HepG2 (cell line): ENCODE measurements at regions not wholly inside any gene's neighbourhood (a gene's known extent, or its start where the extent isn't known, plus 50 kb on each side); places are given as distances from the start of the nearest gene placed in this dataset.

Experiments used
- CBX5 ChIP-seq: sonication (generic); formaldehyde crosslinking; IDR thresholded peaks from 2 replicates; pipeline ENCODE4 v1.4.0; 2020; ENCODE audit warnings: missing genetic modification reagents, borderline replicate concordance
- POLR2A ChIP-seq, 2 experiments: IDR thresholded peaks; 2 replicates each; pipeline ENCODE4 v1.6.1; 2011; ENCODE audit warnings: low read depth in 2 of 2, low read length in 2 of 2, mild to moderate bottlenecking in 1 of 2, moderate library complexity in 1 of 2; ENCODE audit not compliant: insufficient read depth in 1 of 2
- RFX3 ChIP-seq: IDR thresholded peaks from 2 replicates; pipeline ENCODE4 v1.6.1; 2016; ENCODE audit warnings: missing biosample characterization, missing genetic modification reagents
- TF ChIP-seq, protein P1 (sequence below): sonication (generic); formaldehyde crosslinking; IDR thresholded peaks from 2 replicates; pipeline ENCODE4 v1.5.0; 2020; ENCODE audit warnings: mild to moderate bottlenecking, missing genetic modification reagents, moderate library complexity
- TF ChIP-seq, protein P2 (sequence below): sonication (generic); formaldehyde crosslinking; IDR thresholded peaks from 2 replicates; pipeline ENCODE4 v1.8.1; 2022; ENCODE audit warnings: low read depth, mild to moderate bottlenecking, missing genetic modification reagents

DNA sequence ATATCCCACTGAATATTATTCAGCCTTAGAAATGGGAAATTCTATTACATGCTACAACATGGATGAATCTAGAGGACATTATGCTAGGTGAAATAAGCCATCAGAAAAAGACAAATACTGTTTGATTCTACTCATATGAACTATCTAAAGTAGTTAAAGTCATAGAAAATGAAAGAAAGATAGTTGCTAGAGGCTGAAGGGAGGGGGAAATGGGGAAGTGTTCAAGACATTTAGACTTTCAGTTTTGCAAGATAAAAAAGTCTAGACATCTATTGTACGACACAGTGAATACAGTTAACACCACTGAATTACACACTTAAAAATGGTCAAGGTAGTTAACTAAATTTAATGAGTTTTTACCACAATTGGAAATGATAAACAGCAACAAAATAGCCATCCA, 835.9 kb upstream of the CHAC2 start:
- TF ChIP-seq POLR2A (IDR thresholded peaks at IDR 0.05; ENCODE audit: insufficient read depth in 1 of 2, low read depth in 2 of 2, low read length in 2 of 2) (no peak), RFX3 (no peak), CBX5 (CRISPR knock-in tag) (no peak)
- TF ChIP-seq, protein P1, sequence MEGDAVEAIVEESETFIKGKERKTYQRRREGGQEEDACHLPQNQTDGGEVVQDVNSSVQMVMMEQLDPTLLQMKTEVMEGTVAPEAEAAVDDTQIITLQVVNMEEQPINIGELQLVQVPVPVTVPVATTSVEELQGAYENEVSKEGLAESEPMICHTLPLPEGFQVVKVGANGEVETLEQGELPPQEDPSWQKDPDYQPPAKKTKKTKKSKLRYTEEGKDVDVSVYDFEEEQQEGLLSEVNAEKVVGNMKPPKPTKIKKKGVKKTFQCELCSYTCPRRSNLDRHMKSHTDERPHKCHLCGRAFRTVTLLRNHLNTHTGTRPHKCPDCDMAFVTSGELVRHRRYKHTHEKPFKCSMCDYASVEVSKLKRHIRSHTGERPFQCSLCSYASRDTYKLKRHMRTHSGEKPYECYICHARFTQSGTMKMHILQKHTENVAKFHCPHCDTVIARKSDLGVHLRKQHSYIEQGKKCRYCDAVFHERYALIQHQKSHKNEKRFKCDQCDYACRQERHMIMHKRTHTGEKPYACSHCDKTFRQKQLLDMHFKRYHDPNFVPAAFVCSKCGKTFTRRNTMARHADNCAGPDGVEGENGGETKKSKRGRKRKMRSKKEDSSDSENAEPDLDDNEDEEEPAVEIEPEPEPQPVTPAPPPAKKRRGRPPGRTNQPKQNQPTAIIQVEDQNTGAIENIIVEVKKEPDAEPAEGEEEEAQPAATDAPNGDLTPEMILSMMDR (CRISPR knock-in tag), result no peak
- TF ChIP-seq, protein P2, sequence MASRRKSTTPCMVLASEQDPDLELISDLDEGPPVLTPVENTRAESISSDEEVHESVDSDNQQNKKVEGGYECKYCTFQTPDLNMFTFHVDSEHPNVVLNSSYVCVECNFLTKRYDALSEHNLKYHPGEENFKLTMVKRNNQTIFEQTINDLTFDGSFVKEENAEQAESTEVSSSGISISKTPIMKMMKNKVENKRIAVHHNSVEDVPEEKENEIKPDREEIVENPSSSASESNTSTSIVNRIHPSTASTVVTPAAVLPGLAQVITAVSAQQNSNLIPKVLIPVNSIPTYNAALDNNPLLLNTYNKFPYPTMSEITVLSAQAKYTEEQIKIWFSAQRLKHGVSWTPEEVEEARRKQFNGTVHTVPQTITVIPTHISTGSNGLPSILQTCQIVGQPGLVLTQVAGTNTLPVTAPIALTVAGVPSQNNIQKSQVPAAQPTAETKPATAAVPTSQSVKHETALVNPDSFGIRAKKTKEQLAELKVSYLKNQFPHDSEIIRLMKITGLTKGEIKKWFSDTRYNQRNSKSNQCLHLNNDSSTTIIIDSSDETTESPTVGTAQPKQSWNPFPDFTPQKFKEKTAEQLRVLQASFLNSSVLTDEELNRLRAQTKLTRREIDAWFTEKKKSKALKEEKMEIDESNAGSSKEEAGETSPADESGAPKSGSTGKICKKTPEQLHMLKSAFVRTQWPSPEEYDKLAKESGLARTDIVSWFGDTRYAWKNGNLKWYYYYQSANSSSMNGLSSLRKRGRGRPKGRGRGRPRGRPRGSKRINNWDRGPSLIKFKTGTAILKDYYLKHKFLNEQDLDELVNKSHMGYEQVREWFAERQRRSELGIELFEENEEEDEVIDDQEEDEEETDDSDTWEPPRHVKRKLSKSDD, result no peak
